Effector memory CD4-positive, alpha-beta T cell (primary cell): ENCODE measurements at regions not wholly inside any gene's neighbourhood (a gene's known extent, or its start where the extent isn't known, plus 50 kb on each side); places are given as distances from the start of the nearest gene placed in this dataset.

Experiments
- DNase-seq, 3 donors: peaks; one replicate each; pipeline ENCODE4 v3.0.0-alpha.2; 2020
- H3K27ac ChIP-seq: 2 replicates; pipeline ENCODE4 v1.7.0; 2013; ENCODE audit warnings: mild to moderate bottlenecking, low read length, moderate library complexity; ENCODE audit not compliant: insufficient read depth, poor library complexity, severe bottlenecking
- H3K27me3 ChIP-seq: replicated peaks from 2 replicates; pipeline ENCODE4 v1.7.0; 2013; ENCODE audit warnings: mild to moderate bottlenecking, low read length; ENCODE audit not compliant: insufficient read depth, control insufficient read depth, poor library complexity, severe bottlenecking
- H3K36me3 ChIP-seq: 2 replicates; pipeline ENCODE4 v1.7.0; 2013; ENCODE audit warnings: mild to moderate bottlenecking, low read length, moderate library complexity; ENCODE audit not compliant: control insufficient read depth, insufficient read depth
- H3K4me1 ChIP-seq: 2 replicates; pipeline ENCODE4 v1.7.0; 2013; ENCODE audit warnings: low read length, mild to moderate bottlenecking; ENCODE audit not compliant: control insufficient read depth, insufficient read depth, poor library complexity, severe bottlenecking
- H3K4me3 ChIP-seq: 2 replicates; pipeline ENCODE4 v1.7.0; 2013; ENCODE audit warnings: low read length, low read depth, mild to moderate bottlenecking; ENCODE audit not compliant: insufficient read depth, poor library complexity, severe bottlenecking
- H3K9me3 ChIP-seq: 2 replicates; pipeline ENCODE4 v1.7.0; 2013; ENCODE audit warnings: mild to moderate bottlenecking, low read length, moderate library complexity; ENCODE audit not compliant: control insufficient read depth

DNA sequence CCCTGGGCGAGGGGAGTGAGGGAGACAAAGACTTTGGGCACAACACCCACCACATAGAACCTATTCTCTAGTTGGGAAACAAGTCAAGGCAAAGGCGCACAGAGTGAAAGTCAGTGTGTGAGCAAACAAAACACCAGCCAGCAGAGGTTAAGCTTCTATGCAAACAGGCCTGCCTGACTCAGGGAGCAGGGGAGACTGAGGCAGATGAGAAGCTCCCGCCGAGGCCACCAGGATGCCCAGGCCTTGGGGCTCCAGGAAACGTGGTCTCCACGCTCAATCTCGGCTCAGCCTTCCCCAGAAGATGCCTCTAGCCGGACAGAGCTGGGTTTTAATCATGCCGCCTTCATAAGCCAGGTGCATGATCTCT is 74.1 kb upstream of the KCNMA1 start:
- DNase-seq = no peak
- Histone ChIP-seq H3K27me3 (no peaks in the 10 kb centered on the region), H3K36me3 (no peaks in the 10 kb centered on the region), H3K4me1 (peaks cover 3% of the 10 kb centered on the region), H3K27ac (no peak overlapping the region), H3K4me3 (peak overlapping the region; percentile 44), H3K9me3 (no peaks in the 10 kb centered on the region)

DNA sequence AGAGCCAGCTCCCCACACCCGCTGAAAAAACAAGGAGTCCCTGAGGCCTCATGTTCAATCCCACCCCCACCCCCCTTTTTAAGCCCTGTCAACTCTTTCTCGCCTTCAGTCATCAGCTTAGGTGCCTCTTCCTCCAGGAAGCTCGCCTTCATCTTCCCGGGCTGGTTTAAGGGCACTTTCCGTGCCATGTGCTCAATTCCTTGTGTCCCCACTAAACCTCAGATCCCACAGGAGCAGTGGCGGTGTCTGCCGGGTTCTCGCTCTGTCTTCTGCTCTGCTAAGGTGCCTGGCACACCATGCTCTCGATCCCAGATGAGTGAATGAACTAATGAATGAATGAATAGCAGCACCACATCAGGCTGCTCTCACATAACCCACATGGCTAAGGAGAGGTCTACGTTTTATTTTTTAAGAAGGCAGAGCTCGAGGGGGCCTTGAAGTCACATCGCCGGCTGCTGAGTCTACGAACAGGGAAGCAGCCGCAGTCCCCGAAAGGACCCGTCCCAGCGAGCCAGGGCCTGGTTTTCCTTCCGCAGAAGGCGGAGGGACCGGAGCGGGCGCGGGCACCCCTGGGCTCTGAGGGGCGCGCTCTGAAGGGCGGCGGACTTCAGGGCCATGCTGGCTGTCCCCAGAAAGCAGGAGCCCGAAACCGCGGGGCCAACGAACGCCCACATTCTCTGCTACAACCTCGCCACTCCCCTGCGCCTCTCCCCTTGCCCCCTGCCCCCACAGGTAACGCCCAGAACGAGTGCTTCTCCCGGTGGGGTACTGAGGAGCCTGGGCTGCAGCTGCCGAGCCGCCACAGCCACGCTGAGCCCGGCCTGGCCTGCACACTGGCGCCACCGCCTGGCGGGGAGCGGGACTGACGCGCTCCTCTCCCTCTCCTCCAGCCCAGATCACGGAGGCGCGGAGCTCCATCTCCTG is 73.4 kb upstream of the KCNMA1 start:
- DNase-seq = peak; percentile 43 to 53 (median 45)
- no peaks in the 10 kb centered on the region for H3K9me3 ChIP-seq
- H3K36me3 ChIP-seq = no peaks in the 10 kb centered on the region
- H3K27ac ChIP-seq = no peak overlapping the region
- H3K27me3 ChIP-seq = no peaks in the 10 kb centered on the region
- peak overlapping the region; percentile 44 for H3K4me3 ChIP-seq
- H3K4me1 ChIP-seq = peaks cover 3% of the 10 kb centered on the region

DNA sequence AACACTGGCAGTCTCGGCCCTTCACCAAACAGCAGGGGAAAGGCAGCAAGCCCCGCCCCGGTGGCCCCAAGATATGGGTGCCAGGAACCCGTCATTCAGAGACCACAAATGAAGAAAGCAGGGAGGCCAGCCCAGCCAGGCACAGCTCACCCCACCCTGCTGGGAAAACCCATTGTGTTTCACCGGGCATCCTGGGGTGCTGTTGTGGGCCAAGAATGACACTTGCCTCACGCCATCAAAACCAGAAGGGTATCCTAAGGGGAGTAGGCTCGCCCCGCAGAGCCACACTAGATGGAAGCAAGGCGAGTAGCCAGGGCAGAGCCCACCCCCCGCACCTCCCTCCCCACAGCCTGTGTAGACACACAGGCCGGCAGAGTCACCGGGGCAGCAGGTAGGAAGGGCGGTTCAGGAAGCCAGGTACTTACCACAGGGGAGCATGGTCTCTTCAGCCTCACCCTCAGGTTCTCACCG is 72.5 kb upstream of the KCNMA1 start:
- Histone ChIP-seq H3K4me1 (peaks cover 3% of the 10 kb centered on the region), H3K9me3 (no peaks in the 10 kb centered on the region), H3K27ac (no peak overlapping the region), H3K27me3 (no peaks in the 10 kb centered on the region), H3K36me3 (no peaks in the 10 kb centered on the region), H3K4me3 (no peak overlapping the region)
- DNase-seq = no peak

GRCh38 chr10:77707570-77707969 is 70.0 kb upstream of the KCNMA1 start:
- no peaks in the 10 kb centered on the region for H3K36me3 ChIP-seq
- H3K4me3 ChIP-seq = no peak overlapping the region
- H3K9me3 ChIP-seq = no peaks in the 10 kb centered on the region
- DNase-seq = no peak
- peaks cover 3% of the 10 kb centered on the region for H3K4me1 ChIP-seq
- no peak overlapping the region for H3K27ac ChIP-seq
- H3K27me3 ChIP-seq = no peaks in the 10 kb centered on the region

DNA sequence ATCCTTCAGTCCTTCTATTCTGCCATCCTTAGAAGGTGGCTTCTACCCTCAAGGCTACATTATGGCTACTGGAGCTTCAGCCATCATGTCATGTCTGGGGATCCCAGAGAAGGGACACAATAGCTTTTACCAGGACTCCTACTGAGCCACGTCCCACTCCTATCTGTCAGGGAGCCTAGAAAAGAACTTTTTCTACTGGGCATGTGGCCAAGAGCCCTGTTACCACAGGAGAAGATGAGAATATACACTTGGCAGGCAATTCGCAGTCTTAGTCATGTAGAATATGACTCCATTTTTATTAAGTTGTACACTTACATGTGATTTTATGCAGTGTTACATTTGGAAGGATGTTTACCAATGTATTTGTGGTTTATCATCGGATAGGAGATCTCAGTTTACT is 64.6 kb upstream of the KCNMA1 start:
- Histone ChIP-seq H3K4me1 (no peaks in the 10 kb centered on the region), H3K27ac (no peak overlapping the region), H3K36me3 (no peaks in the 10 kb centered on the region), H3K4me3 (no peak overlapping the region), H3K27me3 (no peaks in the 10 kb centered on the region), H3K9me3 (no peaks in the 10 kb centered on the region)
- DNase-seq = no peak

DNA sequence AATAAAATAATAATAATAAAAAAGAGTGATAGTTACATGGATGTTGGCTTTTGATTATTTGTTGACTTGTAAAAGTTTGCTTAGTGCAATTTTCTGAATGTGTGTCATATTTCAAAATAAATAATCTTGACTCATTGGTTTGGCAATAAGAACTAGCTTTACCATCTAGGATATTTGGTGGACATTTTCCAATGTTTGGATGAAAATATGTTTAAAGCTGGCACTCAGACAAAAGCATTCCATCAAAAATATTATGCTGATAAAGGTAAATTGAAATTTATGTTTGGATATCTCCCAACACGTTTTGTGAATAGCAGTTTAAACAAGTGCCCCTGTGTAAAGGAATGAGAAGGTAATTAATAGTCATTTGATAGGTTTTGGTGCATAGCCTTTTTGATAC is 62.5 kb upstream of the KCNMA1 start:
- no peaks in the 10 kb centered on the region for H3K9me3 ChIP-seq
- DNase-seq = no peak
- H3K27ac ChIP-seq = no peak overlapping the region
- H3K27me3 ChIP-seq = no peaks in the 10 kb centered on the region
- H3K4me1 ChIP-seq = no peaks in the 10 kb centered on the region
- H3K4me3 ChIP-seq = no peak overlapping the region
- no peaks in the 10 kb centered on the region for H3K36me3 ChIP-seq

GRCh38 chr10:77699080-77699645 is 61.6 kb upstream of the KCNMA1 start:
- Histone ChIP-seq H3K4me3 (no peak overlapping the region), H3K27me3 (no peaks in the 10 kb centered on the region), H3K36me3 (no peaks in the 10 kb centered on the region), H3K4me1 (no peaks in the 10 kb centered on the region), H3K9me3 (no peaks in the 10 kb centered on the region), H3K27ac (no peak overlapping the region)
- no peak for DNase-seq

GRCh38 chr10:77698267-77698931 is 60.8 kb upstream of the KCNMA1 start:
- Histone ChIP-seq H3K9me3 (no peaks in the 10 kb centered on the region), H3K4me1 (no peaks in the 10 kb centered on the region), H3K27ac (no peak overlapping the region), H3K4me3 (no peak overlapping the region), H3K36me3 (no peaks in the 10 kb centered on the region), H3K27me3 (no peaks in the 10 kb centered on the region)
- no peak for DNase-seq

DNA sequence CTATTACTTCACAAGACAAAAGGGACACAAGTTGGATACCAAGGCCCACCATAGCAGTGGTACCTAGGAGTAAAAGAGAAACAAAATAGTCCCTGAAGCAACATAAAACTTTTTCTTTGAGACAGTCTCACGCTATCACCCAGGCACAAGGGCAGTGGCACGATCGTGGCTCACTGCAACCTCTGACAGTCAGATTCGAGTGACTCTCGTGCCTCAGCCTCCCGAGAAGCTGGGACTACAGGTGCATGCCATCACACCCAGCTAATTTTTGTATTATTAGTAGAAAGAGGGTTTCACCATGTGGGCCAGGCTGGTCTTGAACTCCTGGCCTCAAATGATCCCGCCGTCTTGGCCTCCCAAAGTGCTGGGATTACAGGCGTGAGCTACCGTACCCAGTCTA is 59.0 kb upstream of the KCNMA1 start:
- Histone ChIP-seq H3K4me3 (no peak overlapping the region), H3K27me3 (no peaks in the 10 kb centered on the region), H3K36me3 (no peaks in the 10 kb centered on the region)

DNA sequence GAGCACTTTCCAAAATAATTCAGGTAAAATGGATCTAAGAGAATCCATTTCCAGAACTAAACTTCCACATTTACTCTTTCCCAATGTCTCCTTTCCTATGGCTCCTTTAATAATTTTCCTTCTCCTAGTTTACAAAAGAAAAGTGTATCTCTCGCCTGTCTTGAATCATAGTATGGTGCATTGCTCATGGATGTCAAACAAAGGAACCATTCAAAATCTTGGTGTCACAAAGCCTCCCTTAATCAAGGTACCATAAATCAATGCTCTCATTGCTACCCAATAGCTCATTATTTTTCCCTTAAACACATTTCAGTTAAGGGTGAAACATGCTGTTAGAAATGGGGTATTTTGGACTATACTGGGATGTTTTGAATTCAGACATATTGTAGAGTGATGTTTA is 57.6 kb upstream of the KCNMA1 start:
- Histone ChIP-seq H3K9me3 (no peaks in the 10 kb centered on the region), H3K27me3 (no peaks in the 10 kb centered on the region), H3K4me1 (no peaks in the 10 kb centered on the region), H3K27ac (no peak overlapping the region), H3K4me3 (no peak overlapping the region), H3K36me3 (no peaks in the 10 kb centered on the region)
- DNase-seq = no peak

More for the DNA sequence above, 59.0 kb upstream of the KCNMA1 start:
- Histone ChIP-seq H3K4me1 (no peaks in the 10 kb centered on the region), H3K27ac (no peak overlapping the region), H3K9me3 (no peaks in the 10 kb centered on the region)
- no peak for DNase-seq
